SK-N-SH (cell line): ENCODE measurements at regions not wholly inside any gene's neighbourhood (a gene's known extent, or its start where the extent isn't known, plus 50 kb on each side); places are given as distances from the start of the nearest gene placed in this dataset.

Source experiments
- CTCF ChIA-PET: fragments of 300-600, 350-600 bp; formaldehyde crosslinking; extraction: SDS; loops from one replicate; lab custom pipeline; 2021; lab: Yijun Ruan, JAX
- POLR2A ChIA-PET: fragments of 350-600 bp; sonication (Branson Sonifier 250); formaldehyde crosslinking; extraction: SDS; loops from one replicate; lab custom pipeline; 2020; ENCODE audit warnings: antibody characterized with exemption, inconsistent platforms; lab: Yijun Ruan, JAX
- DNase-seq: peaks from one replicate; pipeline ENCODE4 v3.0.0; 2012
- H2AFZ ChIP-seq: fragments of 200-600 bp; sonication (generic); 2 replicates; pipeline ENCODE4 v1.8.1; 2016; ENCODE audit warnings: antibody characterized with exemption, mild to moderate bottlenecking, low read depth
- H3F3A ChIP-seq: fragments of 200-600 bp; sonication (generic); replicated peaks from 2 replicates; pipeline ENCODE3; 2016; ENCODE audit warnings: antibody characterized with exemption, mild to moderate bottlenecking; ENCODE audit not compliant: insufficient read depth
- H3K27ac ChIP-seq, 2 experiments: fragments of 200-500 bp in 1 of 2; fragments of 200-600 bp in 1 of 2; sonication (Bioruptor generic) in 1 of 2; sonication (generic), shearing (Covaris generic) in 1 of 2; 2 replicates each; pipeline versions ENCODE4 v1.5.1 to v1.6.1; 2014 to 2016; ENCODE audit warnings: low read depth in 2 of 2, inconsistent platforms in 1 of 2, low read length in 1 of 2, mild to moderate bottlenecking in 1 of 2, mixed read lengths in 1 of 2
- H3K27me3 ChIP-seq: fragments of 200-600 bp; sonication (generic), shearing (Covaris generic); 2 replicates; pipeline ENCODE4 v1.6.1; 2016; ENCODE audit warnings: mixed run types; ENCODE audit not compliant: insufficient read depth
- H3K36me3 ChIP-seq, 2 experiments: fragments of 200-500 bp in 1 of 2; fragments of 200-600 bp in 1 of 2; sonication (Bioruptor generic) in 1 of 2; sonication (generic) in 1 of 2; replicated peaks in 1 of 2; 2 replicates each; pipeline versions ENCODE3 to v1.5.1; 2014 to 2016; ENCODE audit warnings: low read length in 1 of 2, mild to moderate bottlenecking in 1 of 2; ENCODE audit not compliant: insufficient read depth in 2 of 2, control insufficient read depth in 1 of 2
- H3K4me1 ChIP-seq, 2 experiments: fragments of 200-500 bp in 1 of 2; fragments of 200-600 bp in 1 of 2; sonication (Bioruptor generic) in 1 of 2; sonication (generic), shearing (Covaris generic) in 1 of 2; 2 replicates each; pipeline versions ENCODE4 v1.5.1 to v1.6.1; 2014 to 2016; ENCODE audit warnings: low read depth in 1 of 2, low read length in 1 of 2, mixed run types in 1 of 2; ENCODE audit not compliant: insufficient read depth in 2 of 2, control insufficient read depth in 1 of 2
- H3K4me2 ChIP-seq: fragments of 200-600 bp; sonication (generic), shearing (Covaris generic); 2 replicates; pipeline ENCODE4 v1.6.1; 2017; ENCODE audit warnings: mixed run types
- H3K4me3 ChIP-seq, 2 experiments: fragments of 200-500 bp in 1 of 2; fragments of 200-600 bp in 1 of 2; sonication (Bioruptor generic) in 1 of 2; sonication (generic), shearing (Covaris generic) in 1 of 2; 2 replicates each; pipeline versions ENCODE4 v1.5.1 to v1.8.1; 2014 to 2016; ENCODE audit warnings: low read depth in 2 of 2, inconsistent platforms in 1 of 2, low read length in 1 of 2, mild to moderate bottlenecking in 1 of 2, mixed read lengths in 1 of 2, moderate library complexity in 1 of 2
- H3K79me2 ChIP-seq: fragments of 200-600 bp; sonication (generic); 2 replicates; pipeline ENCODE4 v1.8.1; 2017; ENCODE audit warnings: mild to moderate bottlenecking; ENCODE audit not compliant: insufficient read depth
- H3K9ac ChIP-seq: fragments of 200-600 bp; sonication (generic); 2 replicates; pipeline ENCODE4 v1.6.1; 2017; ENCODE audit warnings: mixed run types
- H3K9me2 ChIP-seq: fragments of 200-600 bp; sonication (generic); 2 replicates; pipeline ENCODE4 v1.6.1; 2017; ENCODE audit warnings: mixed run types
- H3K9me3 ChIP-seq: fragments of 200-600 bp; sonication (generic); 2 replicates; pipeline ENCODE4 v1.6.1; 2017; ENCODE audit warnings: mixed run types, mild to moderate bottlenecking, moderate library complexity
- H4K20me1 ChIP-seq: fragments of 200-600 bp; sonication (generic); 2 replicates; pipeline ENCODE4 v1.6.1; 2017; ENCODE audit warnings: mild to moderate bottlenecking, mixed run types; ENCODE audit not compliant: insufficient read depth
- CHD2 ChIP-seq: fragments of 150-350 bp; IDR thresholded peaks from 2 replicates; pipeline ENCODE4 v1.6.1; 2018; ENCODE audit warnings: low read length; ENCODE audit not compliant: partially characterized antibody
- ELF1 ChIP-seq: IDR thresholded peaks from 2 replicates; pipeline ENCODE4 v1.4.0; 2012
- FOSL2 ChIP-seq: IDR thresholded peaks from 2 replicates; pipeline ENCODE4 v1.4.0; 2012; ENCODE audit warnings: low read depth, mild to moderate bottlenecking, moderate library complexity, borderline replicate concordance
- GABPA ChIP-seq: IDR thresholded peaks from 2 replicates; pipeline ENCODE4 v1.4.0; 2012; ENCODE audit warnings: low read depth, mild to moderate bottlenecking
- GATA2 ChIP-seq: sonication (generic); formaldehyde crosslinking; IDR thresholded peaks from 2 replicates; pipeline ENCODE4 v1.5.0; 2020; ENCODE audit warnings: mild to moderate bottlenecking, missing genetic modification reagents
- MEF2A ChIP-seq: IDR thresholded peaks from 2 replicates; pipeline ENCODE4 v1.4.0; 2012; ENCODE audit warnings: low read depth, borderline replicate concordance
- NFIC ChIP-seq: IDR thresholded peaks from 2 replicates; pipeline ENCODE4 v1.4.0; 2012; ENCODE audit warnings: borderline replicate concordance
- NRF1 ChIP-seq: IDR thresholded peaks from 2 replicates; pipeline ENCODE4 v1.6.1; 2012; ENCODE audit warnings: low read depth, mild to moderate bottlenecking, low read length
- POLR2AphosphoS5 ChIP-seq: IDR thresholded peaks from 2 replicates; pipeline ENCODE4 v1.6.1; 2012; ENCODE audit warnings: low read depth, low read length
- RAD21 ChIP-seq: IDR thresholded peaks from 2 replicates; pipeline ENCODE4 v1.6.1; 2012; ENCODE audit warnings: mild to moderate bottlenecking, low read length
- RCOR1 ChIP-seq: fragments of 150-350 bp; IDR thresholded peaks from 2 replicates; pipeline ENCODE4 v1.6.1; 2017; ENCODE audit warnings: antibody characterized with exemption, low read length
- RFX5 ChIP-seq: IDR thresholded peaks from 2 replicates; pipeline ENCODE4 v1.6.1; 2012; ENCODE audit warnings: mild to moderate bottlenecking, improper control_type of control experiment, low read length
- RXRA ChIP-seq: IDR thresholded peaks from 2 replicates; pipeline ENCODE4 v1.4.0; 2012; ENCODE audit warnings: low read depth, mild to moderate bottlenecking, borderline replicate concordance
- SIN3A ChIP-seq: IDR thresholded peaks from 2 replicates; pipeline ENCODE4 v1.6.1; 2012; ENCODE audit warnings: low read depth, mild to moderate bottlenecking, low read length, moderate library complexity, borderline replicate concordance
- TAF1 ChIP-seq: IDR thresholded peaks from 2 replicates; pipeline ENCODE4 v1.6.1; 2012; ENCODE audit warnings: low read depth, mild to moderate bottlenecking, low read length, moderate library complexity, borderline replicate concordance
- TCF12 ChIP-seq: IDR thresholded peaks from 2 replicates; pipeline ENCODE4 v1.4.0; 2012
- TEAD4 ChIP-seq: IDR thresholded peaks from 2 replicates; pipeline ENCODE4 v1.4.0; 2012; ENCODE audit warnings: mild to moderate bottlenecking, borderline replicate concordance; ENCODE audit not compliant: insufficient read depth
- YY1 ChIP-seq: IDR thresholded peaks from 2 replicates; pipeline ENCODE4 v1.4.0; 2012; ENCODE audit warnings: low read depth, mild to moderate bottlenecking
- WGBS: methylation state at CpG from one replicate; pipeline ENCODE4 v1.1.6; 2017; ENCODE audit warnings: low lambda C conversion rate; 5-methylcytosine and 5-hydroxymethylcytosine counted together
- TF ChIP-seq, protein P1 (sequence below): fragments of 200-600 bp; sonication (generic); IDR thresholded peaks from 2 replicates; pipeline ENCODE4 v1.6.1; 2017; ENCODE audit warnings: antibody characterized with exemption, mild to moderate bottlenecking, moderate library complexity
- TF ChIP-seq, protein P2 (sequence below): IDR thresholded peaks from 2 replicates; pipeline ENCODE4 v1.4.0; 2012; ENCODE audit warnings: low read depth, borderline replicate concordance
- TF ChIP-seq, protein P3 (sequence below): fragments of 150-350 bp; IDR thresholded peaks from 2 replicates; pipeline ENCODE4 v1.6.1; 2017; ENCODE audit warnings: antibody characterized with exemption, low read length, low read depth, borderline replicate concordance

DNA sequence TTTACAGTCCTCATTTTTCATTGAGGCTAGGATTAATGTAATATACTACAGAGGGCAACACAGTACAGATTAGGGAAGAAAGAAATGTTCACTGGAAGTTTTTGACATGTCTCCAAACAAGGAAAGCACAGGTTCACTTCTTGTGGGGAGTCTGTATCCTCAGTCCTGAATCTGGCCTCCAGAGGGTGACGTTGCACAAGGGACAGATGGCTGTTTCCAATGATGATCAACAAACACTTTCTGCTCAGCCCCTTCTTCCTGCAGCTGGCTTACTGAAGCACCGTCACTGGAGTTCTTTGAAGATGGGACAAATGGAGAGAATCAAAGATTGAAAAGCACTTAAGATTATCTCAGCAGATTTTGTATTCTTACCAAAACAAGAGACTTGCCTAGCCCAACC is 123.3 kb upstream of the OR4E1 start:
- H3K4me2 ChIP-seq: no peak overlapping the region
- H3K9ac ChIP-seq: no peak overlapping the region
- no peak overlapping the region for H2AFZ ChIP-seq
- TF ChIP-seq GABPA: no peak
- no peak for TF ChIP-seq RCOR1
- no peak for TF ChIP-seq RXRA
- no peak for TF ChIP-seq GATA2 (CRISPR knock-in tag)
- TF ChIP-seq MEF2A: no peak
- TF ChIP-seq TEAD4: no peak
- TF ChIP-seq, protein P1, sequence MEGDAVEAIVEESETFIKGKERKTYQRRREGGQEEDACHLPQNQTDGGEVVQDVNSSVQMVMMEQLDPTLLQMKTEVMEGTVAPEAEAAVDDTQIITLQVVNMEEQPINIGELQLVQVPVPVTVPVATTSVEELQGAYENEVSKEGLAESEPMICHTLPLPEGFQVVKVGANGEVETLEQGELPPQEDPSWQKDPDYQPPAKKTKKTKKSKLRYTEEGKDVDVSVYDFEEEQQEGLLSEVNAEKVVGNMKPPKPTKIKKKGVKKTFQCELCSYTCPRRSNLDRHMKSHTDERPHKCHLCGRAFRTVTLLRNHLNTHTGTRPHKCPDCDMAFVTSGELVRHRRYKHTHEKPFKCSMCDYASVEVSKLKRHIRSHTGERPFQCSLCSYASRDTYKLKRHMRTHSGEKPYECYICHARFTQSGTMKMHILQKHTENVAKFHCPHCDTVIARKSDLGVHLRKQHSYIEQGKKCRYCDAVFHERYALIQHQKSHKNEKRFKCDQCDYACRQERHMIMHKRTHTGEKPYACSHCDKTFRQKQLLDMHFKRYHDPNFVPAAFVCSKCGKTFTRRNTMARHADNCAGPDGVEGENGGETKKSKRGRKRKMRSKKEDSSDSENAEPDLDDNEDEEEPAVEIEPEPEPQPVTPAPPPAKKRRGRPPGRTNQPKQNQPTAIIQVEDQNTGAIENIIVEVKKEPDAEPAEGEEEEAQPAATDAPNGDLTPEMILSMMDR: no peak
- no peak for TF ChIP-seq YY1
- no peak for TF ChIP-seq TAF1
- H3K9me3 ChIP-seq: no peaks in the 10 kb centered on the region
- H3K79me2 ChIP-seq: no peaks in the 10 kb centered on the region
- H3K27me3 ChIP-seq: no peaks in the 10 kb centered on the region
- no peak for DNase-seq
- H3K36me3 ChIP-seq: no peaks in the 10 kb centered on the region
- 4% methylated on average over 2 of the region's 2 CpGs for WGBS
- no peaks in the 10 kb centered on the region for H3K9me2 ChIP-seq
- no peaks in the 10 kb centered on the region for H3K4me1 ChIP-seq
- ChIA-PET POLR2A (no interaction called here), CTCF (no interaction called here)
- no peak overlapping the region for H3K4me3 ChIP-seq
- H3F3A ChIP-seq: no peaks in the 10 kb centered on the region
- no peak overlapping the region for H3K27ac ChIP-seq
- no peaks in the 10 kb centered on the region for H4K20me1 ChIP-seq

DNA sequence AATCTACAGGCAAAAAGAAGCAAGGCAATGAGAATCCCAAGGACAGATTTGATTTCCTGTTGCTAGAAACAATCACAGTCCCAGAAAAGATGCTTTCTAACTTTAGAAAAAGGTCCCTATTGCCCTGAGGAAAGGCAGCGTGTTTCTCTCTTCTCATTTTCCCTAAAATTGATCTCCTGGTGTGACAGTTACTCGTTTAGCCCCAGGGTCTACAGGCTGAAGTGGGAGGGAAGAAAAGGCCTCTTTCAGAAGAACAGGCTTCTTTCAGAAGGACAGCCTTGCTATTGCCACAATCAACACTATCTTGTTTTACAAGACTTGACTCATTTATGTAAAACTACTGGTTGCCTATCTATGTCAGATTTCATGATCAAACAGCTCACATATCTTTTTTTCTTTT is 121.8 kb upstream of the OR4E1 start:
- H3K9me2 ChIP-seq: no peaks in the 10 kb centered on the region
- H3K27ac ChIP-seq: no peak overlapping the region
- no peaks in the 10 kb centered on the region for H3K36me3 ChIP-seq
- H3K27me3 ChIP-seq: no peaks in the 10 kb centered on the region
- H2AFZ ChIP-seq: no peak overlapping the region
- H3K4me3 ChIP-seq: no peak overlapping the region
- ChIA-PET CTCF (no interaction called here), POLR2A (no interaction called here)
- no peaks in the 10 kb centered on the region for H3K79me2 ChIP-seq
- DNase-seq: no peak
- TF ChIP-seq MEF2A (no peak), CHD2 (no peak), ELF1 (no peak), FOSL2 (no peak), RXRA (no peak), SIN3A (no peak), TCF12 (no peak), RAD21 (no peak), POLR2AphosphoS5 (no peak), RCOR1 (no peak), NRF1 (no peak), NFIC (no peak), RFX5 (no peak), GABPA (no peak)
- TF ChIP-seq, protein P2, sequence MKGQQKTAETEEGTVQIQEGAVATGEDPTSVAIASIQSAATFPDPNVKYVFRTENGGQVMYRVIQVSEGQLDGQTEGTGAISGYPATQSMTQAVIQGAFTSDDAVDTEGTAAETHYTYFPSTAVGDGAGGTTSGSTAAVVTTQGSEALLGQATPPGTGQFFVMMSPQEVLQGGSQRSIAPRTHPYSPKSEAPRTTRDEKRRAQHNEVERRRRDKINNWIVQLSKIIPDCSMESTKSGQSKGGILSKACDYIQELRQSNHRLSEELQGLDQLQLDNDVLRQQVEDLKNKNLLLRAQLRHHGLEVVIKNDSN: no peak
- TF ChIP-seq, protein P3, sequence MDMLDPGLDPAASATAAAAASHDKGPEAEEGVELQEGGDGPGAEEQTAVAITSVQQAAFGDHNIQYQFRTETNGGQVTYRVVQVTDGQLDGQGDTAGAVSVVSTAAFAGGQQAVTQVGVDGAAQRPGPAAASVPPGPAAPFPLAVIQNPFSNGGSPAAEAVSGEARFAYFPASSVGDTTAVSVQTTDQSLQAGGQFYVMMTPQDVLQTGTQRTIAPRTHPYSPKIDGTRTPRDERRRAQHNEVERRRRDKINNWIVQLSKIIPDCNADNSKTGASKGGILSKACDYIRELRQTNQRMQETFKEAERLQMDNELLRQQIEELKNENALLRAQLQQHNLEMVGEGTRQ: no peak
- no peaks in the 10 kb centered on the region for H3F3A ChIP-seq
- 3% methylated on average over 2 of the region's 2 CpGs for WGBS
- no peak overlapping the region for H3K4me2 ChIP-seq
- no peaks in the 10 kb centered on the region for H4K20me1 ChIP-seq
- H3K4me1 ChIP-seq: no peaks in the 10 kb centered on the region
- no peaks in the 10 kb centered on the region for H3K9me3 ChIP-seq
- H3K9ac ChIP-seq: no peak overlapping the region
